SHP77 (cell line): ENCODE measurements at regions not wholly inside any gene's neighbourhood (a gene's known extent, or its start where the extent isn't known, plus 50 kb on each side); places are given as distances from the start of the nearest gene placed in this dataset.
A peak's percentile ranks its signal among the peaks of the same experiment; 100 is the strongest.

Experiments
- DNase-seq, 2 experiments: peaks; one replicate each; lab custom pipeline; 2025; lab: John Stamatoyannopoulos, UW

GRCh38 chr10:21326594-21327288 is 198.7 kb downstream of the SKIDA1 start:
- DNase-seq: no peak

- DNase-seq: peak; percentile 21 to 64
Measured at GRCh38 chr10:21318540-21319167, 206.8 kb downstream of the SKIDA1 start.

DNA sequence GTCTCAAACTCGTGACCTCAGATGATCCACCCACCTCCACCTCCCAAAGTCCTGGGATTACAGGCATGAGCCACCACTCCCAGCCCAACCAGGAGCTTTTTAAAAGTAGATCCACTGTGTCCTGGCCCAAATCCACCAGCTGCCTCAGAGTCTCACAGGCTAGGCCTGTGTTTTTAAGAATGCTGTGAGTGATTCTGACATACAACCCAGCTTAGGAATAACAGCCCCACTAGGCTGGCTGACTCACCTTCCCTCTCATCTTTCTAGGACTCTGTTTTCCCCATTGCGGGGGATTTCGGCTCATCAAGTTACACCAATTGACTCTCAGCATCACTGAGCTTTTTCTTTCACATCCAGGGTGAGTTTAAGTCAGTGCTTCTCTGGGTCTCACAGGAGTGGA is 207.6 kb downstream of the SKIDA1 start:
- no peak for DNase-seq

DNA sequence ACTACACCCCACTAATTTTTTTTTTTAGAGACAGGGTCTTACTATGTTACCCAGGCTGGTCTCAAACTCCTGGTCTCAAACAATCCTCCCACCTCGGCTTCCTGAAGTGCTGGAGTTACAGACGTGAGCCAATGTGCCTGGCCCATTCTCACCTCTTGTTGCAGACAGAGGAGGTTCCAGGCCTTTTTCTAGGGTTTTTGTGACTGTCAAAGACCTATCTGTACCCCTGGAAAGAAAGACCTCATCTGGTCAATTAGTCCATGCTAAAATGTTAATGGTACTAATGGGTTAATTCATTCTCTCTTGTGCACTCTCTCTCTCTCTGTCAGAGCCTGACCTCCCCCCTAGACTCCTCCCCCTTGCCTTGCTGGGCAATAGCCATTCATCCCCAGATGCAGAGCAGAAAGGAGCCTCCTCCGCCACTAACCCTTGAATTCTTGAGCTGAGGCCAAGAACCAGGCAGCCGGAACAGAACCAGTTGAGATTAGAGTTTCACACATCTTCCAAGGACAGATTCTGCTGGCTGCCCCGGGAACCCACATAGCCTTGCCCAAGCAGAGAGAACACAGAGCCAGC is 209.7 kb downstream of the SKIDA1 start:
- no peak for DNase-seq

DNA sequence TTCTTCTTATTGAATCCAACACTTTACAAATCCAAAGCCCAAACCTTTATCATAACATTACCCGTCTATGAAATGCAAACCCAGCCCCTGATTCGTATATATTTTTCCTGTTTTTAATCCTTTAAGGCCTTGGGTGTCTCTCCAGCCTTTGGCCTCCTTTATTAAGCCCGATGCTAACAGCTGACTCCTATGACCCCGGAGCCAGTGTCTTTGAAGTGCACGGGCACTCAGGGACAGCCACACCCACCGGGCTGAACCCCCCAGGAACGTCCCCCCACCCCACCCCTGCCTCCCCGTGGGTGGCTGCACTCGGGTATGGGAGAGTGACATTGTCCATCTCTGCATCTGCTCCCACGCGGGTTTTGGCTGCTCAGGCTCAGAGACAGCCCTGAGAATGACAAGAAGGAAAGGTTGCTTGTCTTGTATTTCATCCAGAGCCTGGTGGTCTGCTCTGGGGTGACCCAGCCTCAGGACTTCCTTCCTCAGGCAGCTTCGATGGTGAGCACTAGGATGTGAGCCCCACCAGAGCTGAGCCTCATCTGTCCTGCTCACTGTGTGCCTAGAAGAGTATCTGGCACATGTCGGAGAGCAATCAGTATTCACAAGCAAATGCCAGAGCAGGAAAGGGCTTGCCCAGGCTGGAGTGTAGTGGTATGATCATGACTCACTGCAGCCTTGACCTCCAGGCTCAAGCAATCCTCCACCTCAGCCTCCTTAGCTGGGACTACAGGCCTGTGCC is 210.4 kb downstream of the SKIDA1 start:
- DNase-seq: no peak

DNA sequence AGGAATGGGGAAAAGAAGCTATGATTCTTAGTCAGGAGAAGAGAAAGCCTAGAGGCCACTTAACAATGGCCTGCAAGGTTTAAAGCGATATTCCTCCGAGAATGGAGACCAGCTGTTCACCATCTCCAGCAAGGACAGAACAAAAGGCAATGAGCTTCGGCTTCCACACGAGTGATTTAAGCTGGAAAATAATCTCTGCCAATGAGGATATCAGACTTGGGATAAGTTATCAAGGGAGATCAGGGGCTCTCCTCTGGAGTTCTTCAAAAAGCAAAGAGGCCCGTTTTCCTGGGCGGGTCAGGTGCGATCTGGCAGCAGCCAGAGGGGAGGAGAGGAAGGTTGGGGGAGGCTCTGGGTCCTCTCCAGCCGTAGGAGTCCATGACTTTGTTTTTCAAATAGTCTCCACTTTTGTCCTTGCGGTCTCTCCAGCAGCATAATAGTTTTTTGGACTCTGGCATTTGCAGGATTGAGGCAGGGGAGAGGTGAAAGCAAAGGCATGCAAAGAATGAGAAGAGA is 211.3 kb downstream of the SKIDA1 start:
- no peak for DNase-seq

DNA sequence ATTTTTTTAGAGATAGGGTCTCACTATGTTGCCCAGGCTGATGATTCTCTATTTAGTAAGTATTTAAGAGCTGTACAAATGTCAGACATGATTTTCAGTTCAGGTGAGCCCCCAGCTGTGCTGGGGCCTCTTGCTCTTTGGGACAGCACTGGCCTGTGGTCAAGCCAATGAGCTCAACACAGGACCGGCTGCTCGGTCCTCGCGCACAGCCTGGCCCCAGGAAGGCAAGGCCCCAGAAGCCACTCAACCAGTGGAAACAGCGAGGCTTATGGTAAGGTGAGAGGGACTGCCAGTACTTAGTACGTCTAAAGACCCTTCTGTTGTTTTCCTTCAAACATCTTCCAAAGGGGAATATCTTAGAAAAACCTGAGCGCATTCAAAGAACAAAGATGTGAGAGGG is 211.8 kb downstream of the SKIDA1 start:
- DNase-seq: no peak

DNA sequence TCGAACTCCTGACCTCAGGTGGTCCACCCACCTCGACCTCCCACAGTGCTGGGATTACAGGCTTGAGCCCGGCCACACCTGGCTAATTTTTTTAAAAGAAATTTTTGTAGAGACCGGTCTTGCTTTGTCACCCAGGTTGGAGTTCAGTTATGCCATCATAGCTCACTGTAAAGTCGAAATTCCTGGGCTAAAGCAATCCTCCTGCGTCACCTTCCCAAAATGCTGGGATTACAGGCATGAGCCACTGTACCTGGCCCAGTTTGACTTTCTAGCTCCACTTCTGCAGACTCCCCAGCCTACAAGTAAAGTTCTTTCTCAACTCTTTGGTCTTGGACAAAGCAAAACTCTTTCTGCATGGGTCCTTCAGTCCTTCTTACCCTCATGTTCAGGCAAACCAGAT is 214.1 kb downstream of the SKIDA1 start:
- no peak for DNase-seq

GRCh38 chr10:21309427-21309826 is 216.1 kb downstream of the SKIDA1 start:
- no peak for DNase-seq

- DNase-seq: no peak
Measured at GRCh38 chr10:21308946-21309345, 216.5 kb downstream of the SKIDA1 start.

GRCh38 chr10:21308018-21308417 is 217.5 kb downstream of the SKIDA1 start:
- DNase-seq: no peak

DNA sequence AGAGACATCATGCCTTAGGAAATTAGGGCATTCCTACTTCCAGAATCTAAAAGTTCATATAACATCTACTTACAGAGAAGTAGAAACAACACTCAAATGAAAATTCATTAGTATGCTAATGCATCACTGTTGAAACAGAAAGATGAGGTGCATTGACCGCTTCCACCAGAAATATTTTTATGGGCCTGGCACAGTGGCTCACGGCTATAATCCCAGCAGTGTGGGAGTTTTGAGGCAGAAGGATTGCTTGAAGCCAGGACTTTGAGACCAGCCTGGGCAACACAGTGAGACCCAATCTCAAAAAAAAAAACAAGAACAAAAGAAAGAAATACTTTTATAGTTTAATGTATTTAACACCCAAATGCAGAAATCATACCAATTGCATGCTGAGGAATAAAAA is 220.9 kb downstream of the SKIDA1 start:
- DNase-seq: no peak

DNA sequence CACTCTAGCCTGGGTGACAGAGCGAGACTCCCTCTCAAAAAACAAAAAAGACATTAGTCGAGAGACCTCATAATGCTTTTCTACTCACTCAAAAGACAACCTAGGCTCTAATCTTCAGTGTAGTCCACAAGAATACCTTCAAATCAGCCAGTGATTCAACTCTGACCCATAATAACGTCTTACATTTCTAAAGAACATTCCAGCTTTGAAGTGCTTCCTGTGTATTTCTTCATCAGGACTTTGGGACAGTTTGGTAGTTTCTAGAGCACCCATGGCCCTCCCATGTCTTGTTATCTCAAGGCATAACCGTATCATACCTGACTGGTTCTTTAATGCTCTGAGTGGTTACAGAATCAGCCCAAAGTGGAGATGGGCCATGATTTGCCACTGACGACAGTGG is 221.3 kb downstream of the SKIDA1 start:
- no peak for DNase-seq

DNA sequence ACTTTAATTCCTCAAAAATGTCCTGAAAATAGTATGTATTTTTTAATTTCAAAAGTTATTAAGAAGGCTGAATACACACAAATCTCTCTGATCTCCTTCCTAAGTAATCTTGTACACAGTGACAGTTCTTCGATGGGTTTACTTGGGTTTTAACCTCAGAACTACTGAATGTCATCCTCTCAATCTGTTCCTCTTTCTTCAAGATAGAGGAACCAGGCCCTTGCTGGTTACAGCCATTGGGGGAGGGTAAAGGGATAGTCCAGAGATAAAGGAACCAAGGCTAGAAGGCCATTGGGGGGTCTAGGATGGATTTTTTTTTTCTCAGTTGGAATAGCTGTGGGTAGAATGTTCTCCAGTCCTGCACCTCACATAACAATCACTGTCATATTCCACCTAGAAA is 224.9 kb downstream of the SKIDA1 start:
- no peak for DNase-seq

- DNase-seq: no peak
Measured at GRCh38 chr10:21299330-21299729, 226.2 kb downstream of the SKIDA1 start.

DNA sequence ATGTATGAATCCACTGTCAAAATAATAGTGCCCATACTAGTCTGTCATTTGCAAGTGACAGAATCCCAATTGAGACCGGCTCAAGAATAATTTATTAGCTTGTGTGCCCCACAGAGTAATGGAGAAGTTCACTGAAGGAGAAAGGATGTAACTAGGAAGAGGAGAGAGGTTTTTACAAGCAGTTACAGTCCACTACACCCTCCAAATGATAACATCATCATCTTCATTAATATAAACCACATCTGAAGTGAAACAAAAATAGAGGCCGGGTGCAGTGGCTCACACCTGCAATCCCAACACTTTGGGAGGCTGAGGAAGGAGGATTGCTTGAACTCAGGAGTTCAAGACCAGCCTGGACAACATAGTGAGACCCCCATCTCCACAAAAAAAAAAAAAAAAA is 226.8 kb downstream of the SKIDA1 start:
- no peak for DNase-seq

DNA sequence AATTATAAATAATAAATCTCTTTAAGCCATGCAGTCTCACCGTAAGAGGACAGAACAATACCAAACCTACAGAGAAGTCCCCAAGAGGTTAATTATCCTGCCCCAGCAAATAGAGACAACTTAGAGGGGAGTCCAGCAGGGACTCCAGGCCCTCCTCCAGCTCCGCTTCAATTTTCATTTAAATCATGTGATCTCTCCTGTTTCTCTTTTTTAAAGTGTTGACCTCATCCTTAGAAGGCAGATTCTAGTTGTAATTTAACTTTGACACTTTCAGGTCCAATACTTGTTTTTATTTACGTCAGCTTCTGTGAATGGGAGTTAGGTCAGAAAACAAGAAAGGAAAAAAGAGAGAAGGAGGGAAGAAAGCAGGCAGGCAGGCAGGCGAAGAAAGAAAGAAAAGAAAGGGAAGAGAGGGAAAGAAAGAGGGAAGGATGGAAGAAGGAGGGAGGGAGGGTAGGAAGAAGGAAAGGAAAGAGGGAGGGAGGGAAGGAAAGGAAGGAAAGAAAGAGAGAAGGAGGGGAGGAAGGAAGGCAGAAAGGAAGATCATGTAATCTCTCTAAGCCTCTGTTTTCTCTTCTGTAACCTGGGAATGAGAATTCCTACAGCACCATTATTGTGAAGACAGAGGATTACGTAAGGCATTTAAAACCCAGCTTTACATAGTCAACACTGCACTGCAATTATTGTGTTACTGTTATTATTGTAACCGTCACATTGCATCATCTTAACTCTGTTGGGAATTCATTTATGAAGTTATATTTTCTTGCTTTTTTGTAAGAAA is 227.7 kb downstream of the SKIDA1 start:
- no peak for DNase-seq

DNA sequence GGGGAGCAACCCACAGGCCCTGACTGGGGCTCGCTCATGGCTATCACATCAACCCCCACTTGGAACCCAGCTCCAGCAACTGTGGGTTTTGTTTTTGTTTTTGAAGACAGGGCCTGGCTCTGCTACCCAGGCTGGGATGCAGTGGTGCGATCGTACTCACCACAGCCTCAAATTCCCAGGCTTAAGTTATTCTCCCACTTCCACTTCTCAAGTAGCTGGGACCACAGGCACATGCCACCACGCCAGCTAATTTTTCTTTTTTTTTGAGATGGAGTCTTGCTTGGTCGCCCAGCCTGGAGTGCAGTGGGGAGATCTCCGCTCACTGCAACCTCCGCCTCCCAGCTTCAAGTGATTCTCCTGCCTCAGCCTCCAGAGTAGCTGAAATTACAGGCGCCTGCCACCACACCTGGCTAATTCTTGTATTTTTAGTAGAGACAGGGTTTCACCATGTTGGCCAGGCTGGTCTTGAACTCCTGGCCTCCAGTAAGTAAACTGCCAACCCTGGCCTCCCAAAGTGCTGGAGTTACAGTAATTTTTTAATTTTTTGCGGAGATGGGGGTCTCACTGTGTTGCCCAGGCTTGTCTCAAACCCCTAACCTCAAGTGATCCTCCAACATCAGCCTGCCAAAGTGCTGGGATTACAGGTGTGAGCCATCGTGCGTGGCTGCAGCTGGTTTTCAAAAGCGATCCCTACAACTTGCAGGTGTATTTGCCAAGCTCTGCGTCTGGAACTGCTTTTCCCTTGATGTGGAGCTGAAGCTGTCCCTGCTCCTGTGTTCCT is 228.7 kb downstream of the SKIDA1 start:
- DNase-seq: no peak

- no peak for DNase-seq
Measured at GRCh38 chr10:21293518-21294356, 231.7 kb downstream of the SKIDA1 start.
